ENCODE measurements at regions not wholly inside any gene's neighbourhood (a gene's known extent, or its start where the extent isn't known, plus 50 kb on each side); places are given as distances from the start of the nearest gene placed in this dataset.

- Histone ChIP-seq H3K9me3 (replicated peaks; ENCODE audit: control insufficient read depth, insufficient read depth, low read length) (no peaks in the 10 kb centered on the region), H3K4me3 (no peak overlapping the region), H4K20me1 (ENCODE audit: control insufficient read depth, insufficient read depth) (no peaks in the 10 kb centered on the region), H3K27ac (ENCODE audit: control insufficient read depth, insufficient read depth) (no peak overlapping the region), H3K36me3 (ENCODE audit: control insufficient read depth in 2 of 2, insufficient read depth in 2 of 2, low read length in 1 of 2) (no peaks in the 10 kb centered on the region), H3K4me2 (ENCODE audit: control insufficient read depth, insufficient read depth) (no peak overlapping the region), H3K9ac (ENCODE audit: control insufficient read depth, insufficient read depth, low read length) (no peak overlapping the region), H3K4me1 (ENCODE audit: control insufficient read depth, insufficient read depth, low read length) (no peaks in the 10 kb centered on the region), H3K79me2 (ENCODE audit: control insufficient read depth, insufficient read depth, low read length) (no peaks in the 10 kb centered on the region), H3K27me3 (replicated peaks in 1 of 2; ENCODE audit: control insufficient read depth in 2 of 2, insufficient read depth in 2 of 2, low read length in 1 of 2) (peaks cover 0 to 2% of the 10 kb centered on the region in 2 experiments; a peak in 1 of 4 replicates), H2AFZ (ENCODE audit: control insufficient read depth, low read depth, low read length) (no peak overlapping the region)
- intact Hi-C loops (cut with micrococcal nuclease; ENCODE audit: unreplicated experiment), result no loop called here
- FAIRE-seq, result no peak
- RAD21 ChIA-PET (ENCODE audit: unreplicated experiment), result no interaction called here
- ATAC-seq, result no peak
- BruUV-seq (replicated peaks), result no TSS peak
- in situ Hi-C loops (cut with MboI), result no loop called here
- 38% methylated on average over 9 of the region's 9 CpGs for WGBS (ENCODE audit: insufficient coverage, insufficient replicate concordance, low lambda C conversion rate, missing lambda C conversion rate)
- SMC1A ChIA-PET (ENCODE audit: uncharacterized antibody, unreplicated experiment), result interaction anchor here (1.0 to 1.4 kb wide), 4 partner anchors 9 to 179 kb away, joined by 3 to 5 read pairs (median 4); no protein-coding TSS in a partner anchor
- POLR2A ChIA-PET, result no interaction called here
- DNase-seq (ENCODE audit: low read depth, low spot score), result no peak
- TF ChIP-seq STAT1 (conservative IDR thresholded peaks at IDR 0.05) (no peak), SREBF1 (IDR thresholded peaks at IDR 0.05; ENCODE audit: low read length) (no peak), PKNOX1 (IDR thresholded peaks at IDR 0.05) (no peak), SP1 (IDR thresholded peaks at IDR 0.05; ENCODE audit: low read depth, low read length) (no peak), SMAD5 (IDR thresholded peaks at IDR 0.05; ENCODE audit: low read depth) (no peak), TARDBP (IDR thresholded peaks at IDR 0.05; ENCODE audit: borderline replicate concordance) (no peak), ZNF384 (IDR thresholded peaks at IDR 0.05; ENCODE audit: borderline replicate concordance, low read depth, low read length) (no peak), E2F8 (IDR thresholded peaks at IDR 0.05; ENCODE audit: low read depth, partially characterized antibody) (no peak), ZNF274 (IDR thresholded peaks at IDR 0.05; ENCODE audit: insufficient read depth, insufficient read length) (no peak), SPI1 (IDR thresholded peaks at IDR 0.05; ENCODE audit: borderline replicate concordance, insufficient read depth, low read depth, low read length) (no peak), USF2 (IDR thresholded peaks at IDR 0.05; ENCODE audit: borderline replicate concordance, low read depth, low read length) (no peak)
- CTCF ChIA-PET, result interaction anchor here (1.1 to 1.4 kb wide), 2 partner anchors 20 to 21 kb away, joined by 4 to 5 read pairs; no protein-coding TSS in a partner anchor
Measured at GRCh38 chr6:138567052-138567451, 67.8 kb upstream of the NHSL1 start.

Data from GM12878 (cell line).